A549 (cell line): ENCODE measurements at regions not wholly inside any gene's neighbourhood (a gene's known extent, or its start where the extent isn't known, plus 50 kb on each side); places are given as distances from the start of the nearest gene placed in this dataset.

Experiments
- CHD2 ChIP-seq: fragments of 150-350 bp; IDR thresholded peaks from 2 replicates; pipeline ENCODE4 v1.6.1; 2014; ENCODE audit warnings: low read length; ENCODE audit not compliant: partially characterized antibody
- CTCF ChIP-seq: fragments of >200 bp; sonication (Bioruptor Twin); formaldehyde crosslinking; IDR thresholded peaks from 3 replicates; pipeline ENCODE4 v1.5.1; 2016
- EHMT2 ChIP-seq: fragments of 200-600 bp; sonication (generic); IDR thresholded peaks from 2 replicates; pipeline ENCODE4 v1.6.1; 2016; ENCODE audit warnings: antibody characterized with exemption, low read depth, mild to moderate bottlenecking, moderate library complexity
- MAZ ChIP-seq: fragments of 150-350 bp; IDR thresholded peaks from 2 replicates; pipeline ENCODE4 v1.6.1; 2014; ENCODE audit warnings: antibody characterized with exemption, low read depth, low read length, borderline replicate concordance
- POLR2A ChIP-seq: IDR thresholded peaks from 2 replicates; pipeline ENCODE4 v1.6.1; 2012; ENCODE audit warnings: mild to moderate bottlenecking, low read length
- POLR2AphosphoS2 ChIP-seq: conservative IDR thresholded peaks from 2 replicates; pipeline ENCODE4 v1.6.1; 2012; ENCODE audit warnings: low read length, improper control_type of control experiment, inconsistent platforms
- RFX5 ChIP-seq: fragments of 450-650 bp; IDR thresholded peaks from 2 replicates; pipeline ENCODE4 v1.7.1; 2014; ENCODE audit warnings: antibody characterized with exemption, mild to moderate bottlenecking, moderate library complexity

DNA sequence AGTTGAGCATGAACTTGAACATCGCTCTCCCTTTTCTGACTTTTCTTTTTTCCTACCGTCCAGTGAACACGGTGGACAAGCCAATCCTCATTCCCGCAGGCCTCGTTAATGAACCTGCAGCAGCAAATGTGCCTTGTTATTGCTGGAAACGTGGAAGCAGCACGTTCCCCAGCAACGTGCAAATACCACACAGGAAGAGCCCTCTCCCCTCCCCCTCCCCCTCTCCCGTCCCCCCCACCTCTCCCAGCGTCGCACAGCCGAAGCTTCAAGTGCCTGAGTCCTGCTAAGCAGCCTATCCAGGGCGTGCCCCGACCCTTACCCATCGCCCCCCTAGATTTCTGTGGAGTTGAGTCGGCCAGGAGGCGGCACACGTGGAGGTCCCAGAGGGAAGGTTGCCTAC, 219.9 kb downstream of the BCOR start:
- TF ChIP-seq POLR2AphosphoS2, result no peak
- no peak for TF ChIP-seq RFX5
- TF ChIP-seq MAZ, result no peak
- no peak for TF ChIP-seq CTCF
- no peak for TF ChIP-seq POLR2A
- TF ChIP-seq CHD2, result no peak
- no peak for TF ChIP-seq EHMT2
